Ishikawa (cell line): ENCODE measurements at regions not wholly inside any gene's neighbourhood (a gene's known extent, or its start where the extent isn't known, plus 50 kb on each side); places are given as distances from the start of the nearest gene placed in this dataset.

Experiments
- CEBPB ChIP-seq: IDR thresholded peaks from 2 replicates; pipeline ENCODE4 v1.6.1; 2012
- CREB1 ChIP-seq: IDR thresholded peaks from 2 replicates; pipeline ENCODE4 v1.6.1; 2012; ENCODE audit warnings: low read depth
- EGR1 ChIP-seq: IDR thresholded peaks from 2 replicates; pipeline ENCODE4 v1.6.1; 2012
- REST ChIP-seq: IDR thresholded peaks from 2 replicates; pipeline ENCODE4 v1.6.1; 2012; ENCODE audit warnings: low read depth, mild to moderate bottlenecking
- TAF1 ChIP-seq: IDR thresholded peaks from 2 replicates; pipeline ENCODE4 v1.6.1; 2012; ENCODE audit warnings: low read depth, mild to moderate bottlenecking
- TCF12 ChIP-seq: IDR thresholded peaks from 2 replicates; pipeline ENCODE4 v1.6.1; 2012; ENCODE audit warnings: low read depth
- YY1 ChIP-seq: IDR thresholded peaks from 2 replicates; pipeline ENCODE4 v1.6.1; 2012; ENCODE audit warnings: low read depth
- TF ChIP-seq, protein P1 (sequence below): IDR thresholded peaks from 2 replicates; pipeline ENCODE4 v1.6.1; 2012

- TF ChIP-seq CREB1: no peak
- TF ChIP-seq YY1: no peak
- TF ChIP-seq CEBPB: no peak
- TF ChIP-seq EGR1: no peak
- TF ChIP-seq REST: no peak
- TF ChIP-seq TCF12: no peak
- TF ChIP-seq, protein P1, sequence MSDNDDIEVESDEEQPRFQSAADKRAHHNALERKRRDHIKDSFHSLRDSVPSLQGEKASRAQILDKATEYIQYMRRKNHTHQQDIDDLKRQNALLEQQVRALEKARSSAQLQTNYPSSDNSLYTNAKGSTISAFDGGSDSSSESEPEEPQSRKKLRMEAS: no peak
- TF ChIP-seq TAF1: no peak
Measured at GRCh38 chr5:60178101-60178500, 284.6 kb upstream of the PDE4D start.
